Neuron (in vitro differentiated cells): ENCODE measurements at regions not wholly inside any gene's neighbourhood (a gene's known extent, or its start where the extent isn't known, plus 50 kb on each side); places are given as distances from the start of the nearest gene placed in this dataset.

ENCODE experiments used
- H2AFZ ChIP-seq: one replicate; pipeline ENCODE4 v1.6.1; 2013; ENCODE audit warnings: low read depth, mild to moderate bottlenecking, inconsistent platforms, low read length, moderate library complexity
- H3K27me3 ChIP-seq: one replicate; pipeline ENCODE4 v1.6.1; 2013; ENCODE audit warnings: low read length; ENCODE audit not compliant: insufficient read depth
- H3K36me3 ChIP-seq: one replicate; pipeline ENCODE4 v1.6.1; 2013; ENCODE audit warnings: low read length; ENCODE audit not compliant: insufficient read depth
- H3K4me1 ChIP-seq: one replicate; pipeline ENCODE4 v1.6.1; 2013; ENCODE audit warnings: low read length; ENCODE audit not compliant: insufficient read depth
- H3K4me3 ChIP-seq: 2 replicates; pipeline ENCODE4 v1.5.1; 2013; ENCODE audit warnings: mild to moderate bottlenecking, low read length, moderate library complexity
- H3K9me3 ChIP-seq: one replicate; pipeline ENCODE4 v1.6.1; 2013; ENCODE audit warnings: low read length

DNA sequence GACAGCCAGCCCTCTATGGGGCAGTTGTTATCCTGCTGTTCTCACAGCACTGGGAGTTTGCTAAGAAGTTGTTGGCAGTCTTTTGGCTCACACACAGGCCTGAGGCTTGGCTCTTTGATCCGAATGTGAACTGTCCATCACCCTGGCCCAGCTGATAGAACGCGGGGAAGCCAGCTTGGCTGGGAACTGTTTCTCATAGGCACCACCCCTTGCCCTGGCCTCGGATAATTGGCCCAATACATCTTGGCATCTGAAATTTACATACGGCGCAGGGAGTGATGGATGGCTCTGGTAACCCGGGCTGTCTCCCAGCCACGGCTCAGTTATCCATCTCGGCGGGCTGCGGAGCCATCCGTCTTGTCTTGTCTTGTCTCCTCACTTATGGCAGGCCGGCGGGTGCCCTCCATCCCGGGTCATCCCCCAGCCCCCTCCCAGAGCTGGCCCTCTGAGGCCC is 164.1 kb downstream of the PHETA1 start:
- no peak overlapping the region for H3K4me3 ChIP-seq
- no peaks in the 10 kb centered on the region for H3K36me3 ChIP-seq
- H2AFZ ChIP-seq, result no peak overlapping the region
- no peaks in the 10 kb centered on the region for H3K27me3 ChIP-seq
- no peaks in the 10 kb centered on the region for H3K4me1 ChIP-seq
- no peaks in the 10 kb centered on the region for H3K9me3 ChIP-seq

DNA sequence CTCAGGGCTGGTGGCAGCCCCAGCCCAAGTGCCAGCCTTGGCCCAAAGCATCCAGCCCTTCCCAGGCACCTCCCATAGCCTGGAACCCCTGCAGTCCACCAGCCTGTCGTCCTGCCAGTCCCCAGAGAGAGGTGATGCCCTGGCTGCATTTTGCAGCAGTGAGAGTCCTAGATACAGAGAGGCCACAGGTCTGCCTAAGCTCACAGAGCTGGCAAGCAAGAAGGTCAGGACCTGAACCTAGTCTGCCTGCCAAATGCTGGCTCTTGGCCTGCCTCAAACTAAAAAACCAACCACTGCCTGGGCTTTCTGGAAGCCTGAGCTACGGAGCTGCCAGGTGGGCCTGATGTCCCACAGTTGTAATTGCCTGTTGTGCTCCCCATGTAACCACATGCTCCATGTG is 164.9 kb downstream of the PHETA1 start:
- H3K9me3 ChIP-seq, result no peaks in the 10 kb centered on the region
- H3K4me1 ChIP-seq, result no peaks in the 10 kb centered on the region
- H2AFZ ChIP-seq, result no peak overlapping the region

DNA sequence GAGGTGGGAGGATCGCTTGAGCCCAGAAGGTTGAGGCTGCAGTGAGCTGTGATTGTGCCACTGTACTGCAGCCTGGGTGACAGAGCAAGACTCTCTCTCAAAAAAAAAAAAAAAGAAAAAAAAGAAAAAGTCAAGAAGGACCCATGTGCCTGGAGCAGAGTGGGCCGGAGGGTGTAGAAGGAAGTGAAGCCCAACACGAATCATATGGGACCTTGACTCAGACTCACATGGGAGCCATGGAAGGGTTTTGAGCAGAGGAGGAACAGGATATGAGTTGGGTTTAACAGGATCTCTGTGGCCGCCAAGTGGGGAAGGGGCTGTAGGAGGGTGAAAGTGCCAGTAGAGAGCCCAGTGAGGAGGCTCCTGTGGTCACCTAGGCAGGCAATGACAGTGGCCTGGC is 165.4 kb downstream of the PHETA1 start:
- Histone ChIP-seq H3K9me3 (no peaks in the 10 kb centered on the region), H2AFZ (no peak overlapping the region), H3K27me3 (no peaks in the 10 kb centered on the region), H3K36me3 (no peaks in the 10 kb centered on the region), H3K4me1 (no peaks in the 10 kb centered on the region), H3K4me3 (no peak overlapping the region)

More for the DNA sequence above, 164.9 kb downstream of the PHETA1 start:
- Histone ChIP-seq H3K36me3 (no peaks in the 10 kb centered on the region), H3K4me3 (no peak overlapping the region), H3K27me3 (no peaks in the 10 kb centered on the region)

DNA sequence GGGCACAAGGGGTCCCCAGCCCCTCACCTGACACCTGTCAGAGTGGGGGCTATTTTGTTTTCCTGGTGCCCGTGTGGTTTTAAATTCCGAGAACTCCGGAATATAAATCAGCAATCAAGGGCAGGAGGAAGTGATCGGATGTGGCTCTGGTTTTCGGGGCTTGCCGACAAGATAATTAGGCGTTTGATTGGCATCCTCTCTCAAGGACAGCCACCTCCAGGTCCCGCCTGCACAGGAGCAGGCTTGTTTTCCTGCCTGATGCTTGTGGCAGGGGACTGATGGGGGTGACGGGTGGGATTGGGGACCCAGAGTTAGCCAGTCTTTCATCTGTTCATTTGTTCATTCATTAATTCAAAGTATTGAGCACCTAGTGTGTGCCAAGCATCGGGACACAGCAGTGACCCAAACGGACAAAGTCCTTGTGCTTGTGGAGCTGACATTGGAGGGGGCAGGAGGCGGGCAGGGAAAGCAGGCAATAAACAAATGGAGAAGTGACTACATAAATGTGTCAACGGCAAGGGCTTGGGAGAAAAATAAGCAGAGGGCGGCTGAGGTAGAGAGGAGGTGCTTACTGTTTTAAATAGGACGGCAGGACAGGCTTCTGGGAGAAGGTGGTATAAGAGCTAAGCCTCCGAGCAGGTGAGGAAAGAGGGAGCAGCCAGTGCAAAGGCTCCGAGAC is 166.5 kb downstream of the PHETA1 start:
- no peaks in the 10 kb centered on the region for H3K36me3 ChIP-seq
- H2AFZ ChIP-seq, result no peak overlapping the region
- no peak overlapping the region for H3K4me3 ChIP-seq
- no peaks in the 10 kb centered on the region for H3K4me1 ChIP-seq
- no peaks in the 10 kb centered on the region for H3K9me3 ChIP-seq
- peaks cover 2% of the 10 kb centered on the region for H3K27me3 ChIP-seq

DNA sequence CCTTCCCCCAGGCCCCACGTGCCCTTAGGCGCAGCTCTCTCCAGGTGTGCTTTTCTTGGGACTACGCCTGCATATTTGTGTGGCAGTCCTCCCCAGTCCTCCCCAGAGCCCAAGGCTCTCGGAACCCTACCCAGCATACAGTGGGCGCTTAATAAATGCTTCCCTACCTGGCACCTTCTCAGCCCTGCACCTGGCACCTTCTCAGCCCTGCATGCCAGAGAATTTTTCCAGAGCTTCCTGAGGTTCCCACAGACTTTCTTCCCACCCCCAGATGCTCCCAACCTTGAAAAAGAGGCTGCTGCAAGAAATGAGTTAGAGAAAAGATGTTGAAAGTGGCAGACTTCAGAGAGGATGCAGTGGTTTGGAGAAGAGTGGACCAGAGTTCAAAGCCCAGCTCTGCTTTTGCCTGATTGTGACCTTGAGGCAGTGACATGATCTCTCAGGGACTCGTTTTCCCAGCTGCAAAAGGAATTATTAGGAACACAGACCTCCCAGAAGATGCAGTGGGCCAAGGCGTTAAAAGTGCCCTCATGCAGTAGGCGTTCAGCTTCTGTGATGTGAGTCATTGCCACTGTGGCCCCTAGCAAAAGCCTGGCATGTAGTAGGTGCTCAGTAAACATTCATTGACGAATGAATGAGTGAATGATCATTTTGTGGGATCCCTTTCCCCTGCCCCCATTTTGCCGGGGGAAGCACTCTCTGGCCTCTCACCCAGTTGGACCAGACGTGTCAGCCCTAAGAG is 167.2 kb downstream of the PHETA1 start:
- Histone ChIP-seq H3K4me1 (no peaks in the 10 kb centered on the region), H3K9me3 (no peaks in the 10 kb centered on the region), H2AFZ (no peak overlapping the region), H3K4me3 (no peak overlapping the region), H3K27me3 (peaks cover 2% of the 10 kb centered on the region), H3K36me3 (no peaks in the 10 kb centered on the region)

DNA sequence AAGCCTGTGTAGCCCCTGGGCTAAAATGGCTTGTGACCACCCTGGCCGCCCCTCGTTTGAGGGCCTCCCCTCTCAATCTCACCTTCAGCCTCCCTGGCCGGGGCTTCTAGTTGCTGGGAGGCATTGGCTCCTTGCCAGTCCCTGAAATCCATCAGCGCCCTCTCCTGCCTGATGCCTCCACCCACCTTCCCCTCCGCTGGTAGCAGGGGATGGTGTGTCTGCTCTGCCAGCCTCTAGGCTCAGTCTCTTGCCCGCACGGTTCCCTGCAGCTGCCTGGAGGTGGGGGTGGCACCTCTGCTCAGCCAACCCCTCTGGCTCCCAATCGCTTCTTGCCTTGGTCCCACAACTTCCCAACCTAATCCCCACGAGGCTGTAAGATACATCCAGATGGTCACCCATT is 167.9 kb downstream of the PHETA1 start:
- no peak overlapping the region for H2AFZ ChIP-seq
- no peak overlapping the region for H3K4me3 ChIP-seq
- peaks cover 2% of the 10 kb centered on the region for H3K27me3 ChIP-seq
- H3K4me1 ChIP-seq, result no peaks in the 10 kb centered on the region
- H3K9me3 ChIP-seq, result no peaks in the 10 kb centered on the region
- H3K36me3 ChIP-seq, result no peaks in the 10 kb centered on the region

DNA sequence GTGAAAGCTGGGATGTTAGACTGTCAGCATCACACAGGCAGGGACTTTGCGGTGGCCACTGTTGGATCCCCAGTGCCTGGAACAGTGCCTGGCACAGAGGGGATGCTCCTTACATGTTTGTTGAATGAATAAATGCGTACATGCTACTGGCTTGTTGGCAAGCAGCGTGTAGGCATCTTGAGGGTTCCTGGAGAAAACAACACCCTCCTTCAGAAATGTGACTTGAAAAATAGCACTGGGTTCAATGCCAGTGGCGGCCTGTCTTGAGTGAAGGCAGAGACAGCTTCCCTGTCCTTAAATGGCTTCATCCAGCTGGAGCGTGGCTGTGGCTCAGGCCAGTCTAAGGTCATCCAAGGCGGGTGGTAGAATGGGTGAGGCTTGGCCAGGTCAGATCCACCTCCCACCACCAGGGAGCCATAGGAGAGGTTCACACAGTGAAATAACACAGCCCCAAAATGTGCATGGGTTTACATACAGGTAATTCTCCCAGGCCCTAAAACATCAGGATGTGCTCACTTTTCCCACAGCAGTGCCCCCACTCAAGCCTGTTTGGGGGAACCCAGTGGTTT is 171.4 kb downstream of the PHETA1 start:
- H3K27me3 ChIP-seq, result peaks cover 6% of the 10 kb centered on the region
- H3K9me3 ChIP-seq, result no peaks in the 10 kb centered on the region

DNA sequence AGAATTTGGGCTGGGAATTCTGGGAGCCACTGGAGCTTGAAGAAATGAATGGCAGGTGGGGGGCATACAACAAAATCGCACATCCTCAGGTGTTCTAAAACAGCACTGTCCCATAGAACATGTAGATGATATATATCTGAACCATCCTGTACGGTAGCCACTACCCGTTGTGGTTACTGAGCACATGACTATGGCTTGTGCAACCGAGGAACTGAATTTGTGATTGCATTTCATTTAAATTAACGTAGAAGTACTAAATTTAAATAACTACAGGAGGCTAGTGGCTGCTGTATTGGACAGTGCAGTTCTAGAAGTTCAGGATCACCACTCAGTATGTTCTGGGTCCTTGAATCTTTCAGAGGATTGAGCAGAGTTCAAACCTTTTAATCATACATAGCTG is 172.4 kb downstream of the PHETA1 start:
- Histone ChIP-seq H3K36me3 (no peaks in the 10 kb centered on the region), H3K9me3 (no peaks in the 10 kb centered on the region), H3K27me3 (peaks cover 6% of the 10 kb centered on the region), H2AFZ (no peak overlapping the region), H3K4me1 (peaks cover 11% of the 10 kb centered on the region), H3K4me3 (no peak overlapping the region)

More for the DNA sequence above, 171.4 kb downstream of the PHETA1 start:
- Histone ChIP-seq H3K4me3 (no peak overlapping the region), H3K4me1 (peaks cover 11% of the 10 kb centered on the region), H2AFZ (no peak overlapping the region), H3K36me3 (no peaks in the 10 kb centered on the region)

DNA sequence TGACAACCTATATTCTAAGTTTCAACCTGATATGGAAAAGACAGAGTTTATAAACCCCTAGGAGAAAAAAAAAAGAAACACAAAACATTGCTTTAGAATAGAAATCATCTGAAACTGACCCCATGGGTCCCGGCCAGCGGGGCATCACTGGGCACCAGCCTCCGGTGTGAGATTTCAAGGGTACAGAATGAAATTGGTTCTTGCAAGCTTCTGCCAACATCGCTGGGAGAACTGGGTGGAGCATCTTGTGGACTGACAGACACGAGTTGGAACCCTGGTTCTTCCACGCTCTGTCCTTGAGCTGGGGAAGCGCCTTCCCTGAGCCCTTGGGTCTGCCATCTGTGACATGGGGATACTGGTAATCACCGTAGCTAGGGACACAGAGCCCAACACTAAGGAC is 173.6 kb downstream of the PHETA1 start:
- H3K27me3 ChIP-seq, result peaks cover 6% of the 10 kb centered on the region
- peaks cover 11% of the 10 kb centered on the region for H3K4me1 ChIP-seq

DNA sequence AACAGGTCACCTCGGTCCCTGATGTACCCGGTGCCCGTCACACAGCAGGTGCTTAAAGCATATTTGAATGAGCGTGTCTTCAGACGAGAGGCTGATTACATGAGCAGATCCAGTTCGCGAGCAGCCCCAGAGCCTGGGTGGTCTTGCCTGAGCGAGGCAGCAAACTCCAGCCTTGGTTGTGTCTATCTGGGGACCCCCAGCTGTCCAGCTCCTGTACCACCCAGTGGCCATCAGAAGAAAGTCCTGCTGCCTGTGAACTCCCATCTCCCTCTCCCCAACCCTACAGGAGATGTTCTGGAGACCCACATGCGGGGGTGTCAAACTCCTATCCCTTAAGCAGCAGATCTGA is 174.2 kb downstream of the PHETA1 start:
- H3K9me3 ChIP-seq, result no peaks in the 10 kb centered on the region
- peaks cover 11% of the 10 kb centered on the region for H3K4me1 ChIP-seq
- no peak overlapping the region for H2AFZ ChIP-seq
- no peak overlapping the region for H3K4me3 ChIP-seq
- no peaks in the 10 kb centered on the region for H3K36me3 ChIP-seq
- peaks cover 6% of the 10 kb centered on the region for H3K27me3 ChIP-seq

More for the DNA sequence above, 173.6 kb downstream of the PHETA1 start:
- no peak overlapping the region for H2AFZ ChIP-seq
- H3K4me3 ChIP-seq, result no peak overlapping the region
- no peaks in the 10 kb centered on the region for H3K9me3 ChIP-seq
- no peaks in the 10 kb centered on the region for H3K36me3 ChIP-seq

DNA sequence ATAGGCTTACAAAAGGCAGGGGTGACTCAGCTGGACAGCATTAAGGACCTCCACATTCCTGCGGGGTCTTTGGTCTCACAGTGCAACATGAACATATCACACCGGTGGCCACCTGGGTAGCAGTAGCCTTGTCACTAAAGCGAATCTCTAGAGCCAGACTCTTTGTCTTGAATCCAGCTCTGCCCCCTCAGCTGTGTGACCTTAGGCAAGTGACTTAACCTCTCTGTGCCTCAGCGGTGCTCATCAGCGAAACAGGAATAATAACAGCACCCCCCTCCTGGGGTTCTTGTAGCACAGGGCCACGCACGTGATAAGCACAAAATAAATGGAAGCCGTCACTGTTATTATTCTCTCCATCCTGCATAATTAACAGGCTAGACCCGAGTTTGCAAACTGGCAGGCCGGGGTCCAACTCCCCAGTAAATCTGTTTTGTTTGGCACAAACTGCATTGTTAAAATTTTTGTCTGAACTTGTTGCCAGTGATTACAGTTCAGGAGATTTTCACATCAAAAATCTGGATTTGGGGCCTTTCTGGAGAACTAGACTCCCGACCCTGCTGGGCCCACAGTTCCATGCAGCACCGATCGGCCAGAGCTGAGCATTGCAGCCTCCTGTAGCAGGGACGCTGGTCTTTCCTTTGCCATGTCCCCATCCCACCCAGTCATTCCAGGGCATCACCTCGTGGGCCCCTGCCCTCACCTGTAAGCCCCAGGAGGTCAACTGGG is 174.8 kb downstream of the PHETA1 start:
- no peaks in the 10 kb centered on the region for H3K36me3 ChIP-seq
- peaks cover 6% of the 10 kb centered on the region for H3K27me3 ChIP-seq
- no peak overlapping the region for H2AFZ ChIP-seq
- H3K4me3 ChIP-seq, result no peak overlapping the region
- no peaks in the 10 kb centered on the region for H3K9me3 ChIP-seq
- H3K4me1 ChIP-seq, result peaks cover 11% of the 10 kb centered on the region

DNA sequence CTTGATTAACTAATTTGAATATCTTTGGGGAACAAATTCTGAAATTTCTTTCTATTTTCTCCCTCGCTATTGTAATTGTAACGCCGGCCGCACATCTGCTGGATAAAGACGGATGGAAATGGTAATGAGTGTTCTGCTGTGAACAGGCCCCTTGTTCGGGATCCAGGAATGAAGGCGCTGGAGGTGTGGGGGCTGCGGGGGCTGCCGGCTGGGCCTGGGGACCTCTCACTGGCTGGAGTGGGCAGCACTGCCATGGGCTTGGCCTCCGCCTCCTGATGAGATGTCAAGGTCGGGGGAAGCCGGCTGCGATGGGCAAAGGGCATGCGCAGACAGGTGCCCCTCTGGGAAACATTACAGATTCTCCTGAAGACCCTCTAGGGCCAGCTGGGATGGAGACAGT is 175.4 kb downstream of the PHETA1 start:
- Histone ChIP-seq H3K36me3 (no peaks in the 10 kb centered on the region), H3K4me1 (peaks cover 11% of the 10 kb centered on the region), H3K4me3 (no peak overlapping the region), H2AFZ (no peak overlapping the region), H3K9me3 (no peaks in the 10 kb centered on the region), H3K27me3 (peaks cover 6% of the 10 kb centered on the region)

DNA sequence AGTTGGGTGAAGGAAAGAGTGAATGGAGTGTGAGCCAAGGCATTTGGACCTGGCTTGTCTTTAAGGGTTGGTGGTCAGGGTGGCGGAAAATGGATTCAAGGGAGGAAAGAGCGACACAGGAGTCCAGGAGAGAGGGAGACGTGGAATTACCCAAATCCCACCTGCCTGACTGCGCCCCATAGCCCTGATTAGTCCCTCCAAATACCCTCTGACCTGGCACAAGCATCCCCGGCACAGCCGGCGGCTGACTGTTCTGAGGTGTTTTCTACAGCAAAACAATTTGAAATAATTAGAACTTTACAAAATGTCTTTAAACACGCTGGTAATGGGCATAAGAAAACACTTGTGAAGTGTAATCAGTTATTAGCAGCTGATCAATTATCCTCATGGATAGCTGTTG is 175.8 kb downstream of the PHETA1 start:
- no peak overlapping the region for H3K4me3 ChIP-seq
- H3K27me3 ChIP-seq, result peaks cover 6% of the 10 kb centered on the region
- H3K9me3 ChIP-seq, result no peaks in the 10 kb centered on the region
- peaks cover 11% of the 10 kb centered on the region for H3K4me1 ChIP-seq
- no peaks in the 10 kb centered on the region for H3K36me3 ChIP-seq
- no peak overlapping the region for H2AFZ ChIP-seq
